GM23338 (cell line): ENCODE measurements at regions not wholly inside any gene's neighbourhood (a gene's known extent, or its start where the extent isn't known, plus 50 kb on each side); places are given as distances from the start of the nearest gene placed in this dataset.

Experiments
- CTCF ChIP-seq, 2 experiments: fragments of 200-600 bp in 1 of 2; sonication (generic) in 1 of 2; conservative IDR thresholded peaks; 2 replicates each; pipeline versions ENCODE4 v1.5.1 to v1.6.1; 2016 to 2017; ENCODE audit warnings: antibody characterized with exemption in 2 of 2, low read depth in 2 of 2, mild to moderate bottlenecking in 2 of 2, moderate library complexity in 1 of 2
- EZH2 ChIP-seq: fragments of 200-600 bp; sonication (generic); IDR thresholded peaks from one replicate; pipeline ENCODE4 v1.8.0; 2017; ENCODE audit warnings: antibody characterized with exemption, mild to moderate bottlenecking, low read depth; ENCODE audit not compliant: unreplicated experiment
- EZH2phosphoT487 ChIP-seq: fragments of 200-600 bp; sonication (generic); IDR thresholded peaks from one replicate; pipeline ENCODE4 v1.8.1; 2018; ENCODE audit warnings: antibody characterized with exemption; ENCODE audit not compliant: unreplicated experiment
- POLR2AphosphoS5 ChIP-seq: IDR thresholded peaks from 2 replicates; pipeline ENCODE4 v1.6.1; 2016; ENCODE audit warnings: antibody characterized with exemption, low read depth
- ZNF114 ChIP-seq: fragments of 250-450 bp; sonication (Bioruptor Pico); IDR thresholded peaks from 2 replicates; pipeline ENCODE4 v1.5.0; 2020; ENCODE audit warnings: mild to moderate bottlenecking, moderate library complexity

GRCh38 chr4:177005674-177006230, 213.0 kb upstream of the VEGFC start:
- no peak for TF ChIP-seq CTCF (conservative IDR thresholded peaks at IDR 0.05; ENCODE audit: low read depth in 2 of 2)
- no peak for TF ChIP-seq EZH2phosphoT487
- no peak for TF ChIP-seq EZH2
- TF ChIP-seq ZNF114 (CRISPR knock-in tag): no peak
- no peak for TF ChIP-seq POLR2AphosphoS5
